GM21619 (cell line): ENCODE measurements at regions not wholly inside any gene's neighbourhood (a gene's known extent, or its start where the extent isn't known, plus 50 kb on each side); places are given as distances from the start of the nearest gene placed in this dataset.
"Not testable (repeated sequence)": the region's sequence is repeated elsewhere in the genome, so short reads cannot be mapped to it uniquely, and the experiment has no call there.

Source experiments
- ATAC-seq: cut with Tn5 transposase; IDR thresholded peaks from one replicate; pipeline ENCODE4 v1.9.1; 2021; ENCODE audit not compliant: unreplicated experiment

DNA sequence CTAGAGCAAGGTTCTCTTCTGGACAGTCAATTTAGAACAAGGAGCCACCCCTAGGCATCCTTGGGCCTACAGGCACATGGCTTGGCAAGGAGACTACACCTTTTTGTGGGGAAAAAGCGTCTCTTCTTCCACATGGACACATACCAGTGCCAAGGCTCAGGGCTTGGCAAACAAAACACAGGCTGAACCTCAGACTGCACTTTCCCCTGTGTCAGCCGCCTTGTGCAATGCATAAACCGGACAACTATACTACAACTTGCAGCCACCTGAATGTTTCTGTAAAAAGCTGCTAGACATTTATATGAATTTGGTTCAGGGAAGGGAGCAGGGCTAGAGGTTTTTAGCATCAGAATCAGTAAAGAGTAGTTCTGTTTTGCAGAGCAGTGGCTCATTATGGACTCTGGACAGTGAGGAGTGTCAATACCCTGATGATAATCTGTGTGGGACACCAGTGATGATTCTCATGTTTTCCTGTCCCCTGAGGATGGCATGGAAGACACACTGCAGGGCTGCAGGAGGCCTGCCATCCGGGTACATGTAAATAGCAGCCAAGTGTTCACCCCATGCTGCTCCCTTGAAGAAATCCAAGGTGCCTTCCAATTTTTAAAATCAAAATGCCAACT lies 118.9 kb downstream of the GATA3 start:
- no peak for ATAC-seq

DNA sequence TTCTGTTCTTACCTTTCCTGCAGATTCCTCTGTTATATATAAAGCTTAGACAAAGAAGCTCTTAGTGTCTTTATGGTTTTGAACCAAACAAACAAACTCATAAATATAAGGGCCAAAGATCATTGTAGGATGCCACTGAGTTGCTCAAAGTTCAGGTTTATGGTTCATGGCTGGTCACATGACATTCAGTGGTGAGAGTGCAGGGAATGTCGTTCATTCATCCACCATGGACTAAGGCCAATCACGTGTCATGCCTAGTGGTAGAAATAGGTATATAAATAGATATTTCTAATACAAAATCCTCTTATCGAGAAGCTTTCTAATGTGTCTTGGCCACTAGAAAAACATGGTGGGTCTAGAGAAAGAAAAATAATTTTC lies 119.4 kb downstream of the GATA3 start:
- ATAC-seq, result no peak

GRCh38 chr10:8174762-8175161 lies 120.3 kb downstream of the GATA3 start:
- ATAC-seq, result no peak

DNA sequence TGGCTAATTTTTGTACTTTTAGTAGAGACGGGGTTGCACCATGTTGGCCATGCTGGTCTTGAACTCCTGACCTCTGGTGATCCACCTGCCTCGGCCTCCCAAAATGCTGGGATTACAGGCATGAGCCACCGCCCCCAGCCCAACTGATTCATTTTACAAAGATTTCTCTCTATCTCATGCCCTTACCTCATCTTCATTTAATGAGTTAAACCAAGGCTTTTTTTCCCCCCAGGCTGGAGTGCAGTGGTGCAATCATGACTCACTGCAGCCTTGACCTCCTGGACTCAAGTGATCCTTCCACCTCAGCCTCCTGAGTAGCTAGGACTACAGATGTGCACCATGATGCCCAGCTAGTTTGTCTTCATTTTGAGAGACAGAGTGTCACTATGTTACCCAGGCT lies 123.0 kb downstream of the GATA3 start:
- not testable (repeated sequence) for ATAC-seq

DNA sequence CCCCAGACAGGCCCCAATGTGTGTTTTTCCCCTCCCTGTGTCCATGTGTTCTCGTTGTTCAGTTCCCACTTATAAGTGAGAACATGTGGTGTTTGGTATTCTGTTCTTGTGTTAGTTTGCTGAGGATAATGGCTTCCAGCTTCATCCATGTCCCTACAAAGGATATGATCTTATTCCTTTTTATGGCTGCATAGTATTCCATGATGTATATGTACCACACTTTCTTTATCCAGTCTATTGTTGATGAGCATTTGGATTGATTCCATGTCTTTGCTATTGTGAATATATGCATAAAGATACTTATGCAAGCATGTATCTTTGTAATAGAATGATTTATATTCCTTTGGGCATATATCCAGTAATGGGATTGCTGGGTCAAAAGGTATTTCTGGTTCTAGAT lies 125.3 kb downstream of the GATA3 start:
- not testable (repeated sequence) for ATAC-seq

- ATAC-seq, result no peak
Observed at GRCh38 chr10:8180360-8181109, 126.0 kb downstream of the GATA3 start.

- no peak for ATAC-seq
Observed at GRCh38 chr10:8181496-8182157, 127.1 kb downstream of the GATA3 start.

- ATAC-seq, result no peak
Observed at GRCh38 chr10:8182806-8183205, 128.3 kb downstream of the GATA3 start.

DNA sequence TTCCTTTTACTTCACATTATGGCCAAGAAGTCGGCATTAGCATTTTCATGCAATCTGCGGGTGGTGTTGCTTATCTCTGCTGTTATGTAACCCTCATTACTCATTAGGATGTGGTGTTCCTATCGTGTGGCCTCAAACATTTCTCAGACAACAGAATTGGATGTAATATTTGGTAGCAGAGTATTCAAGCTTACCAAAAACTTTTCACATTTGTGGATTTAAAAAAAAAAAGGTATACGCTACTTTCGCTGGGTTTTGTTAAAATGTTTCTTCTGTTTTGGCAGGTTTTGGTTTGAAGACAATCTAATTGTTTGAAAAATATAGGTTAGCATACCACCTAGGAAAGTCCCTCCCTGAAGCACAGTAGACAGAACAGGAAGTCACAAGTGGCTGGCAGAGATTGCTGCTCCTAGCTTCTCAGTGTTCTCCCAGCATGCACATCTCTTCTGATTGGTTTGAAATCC lies 128.8 kb downstream of the GATA3 start:
- no peak for ATAC-seq

DNA sequence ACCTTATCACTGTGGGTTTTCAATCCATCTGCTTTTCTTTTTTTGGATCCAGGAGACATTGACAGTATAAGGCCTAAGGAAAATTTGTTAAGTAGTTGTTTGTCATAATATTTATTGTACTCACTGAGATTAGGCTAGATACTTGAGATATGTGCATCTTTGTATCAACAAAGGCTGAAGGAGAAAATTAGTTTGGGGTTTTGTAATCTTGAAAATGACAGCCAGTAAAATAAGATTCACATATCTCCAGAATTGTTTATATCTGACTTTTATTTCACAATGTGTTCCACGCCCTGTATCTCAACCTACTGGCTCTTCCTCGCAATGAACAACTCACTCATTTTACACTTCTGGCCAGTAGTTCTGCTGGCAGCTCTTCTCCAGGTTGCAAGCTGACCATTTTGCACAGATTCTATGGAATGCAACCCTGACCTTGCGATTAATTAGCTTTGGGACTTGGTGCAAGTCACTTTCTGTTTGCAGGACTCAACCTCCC lies 132.7 kb downstream of the GATA3 start:
- ATAC-seq, result no peak

- no peak for ATAC-seq
Observed at GRCh38 chr10:8189458-8189857, 135.0 kb downstream of the GATA3 start.

DNA sequence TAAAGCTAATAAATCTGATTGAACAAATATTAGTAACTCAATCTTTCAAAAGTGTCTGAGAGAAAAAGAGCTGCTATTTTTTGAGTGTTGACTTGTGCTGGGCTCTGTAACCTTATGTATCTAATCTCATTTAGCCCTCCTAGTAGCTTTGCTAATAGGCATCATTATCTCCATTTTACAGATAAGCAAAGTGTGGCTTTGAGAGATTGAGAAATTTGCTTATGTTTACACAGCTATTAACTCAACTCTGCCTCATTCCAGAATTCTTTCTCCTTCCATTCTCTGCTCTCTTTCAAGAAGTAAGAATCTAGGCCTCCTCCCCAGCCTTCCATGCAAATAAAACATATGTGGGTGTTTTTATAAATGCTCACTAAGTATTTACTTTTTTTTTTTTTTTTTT lies 137.8 kb downstream of the GATA3 start:
- ATAC-seq, result no peak

DNA sequence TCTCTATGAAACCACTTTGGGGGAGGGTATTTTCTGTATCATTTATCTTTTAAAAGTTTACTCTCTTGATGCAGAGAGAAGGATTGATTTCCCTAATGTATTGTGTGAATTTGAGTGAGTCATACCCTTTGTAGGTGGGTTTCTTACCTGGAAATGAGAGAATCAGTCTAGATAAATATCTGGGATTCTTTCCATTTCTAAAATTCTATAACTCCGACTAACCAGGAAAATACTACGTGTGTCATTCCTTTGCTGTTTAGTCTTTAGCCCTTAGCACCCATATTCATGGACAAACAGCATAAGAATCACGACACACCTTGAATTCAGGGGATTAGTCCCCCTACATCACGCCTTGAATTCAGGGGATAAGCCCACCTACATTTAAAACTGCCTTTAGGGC lies 139.1 kb downstream of the GATA3 start:
- no peak for ATAC-seq

DNA sequence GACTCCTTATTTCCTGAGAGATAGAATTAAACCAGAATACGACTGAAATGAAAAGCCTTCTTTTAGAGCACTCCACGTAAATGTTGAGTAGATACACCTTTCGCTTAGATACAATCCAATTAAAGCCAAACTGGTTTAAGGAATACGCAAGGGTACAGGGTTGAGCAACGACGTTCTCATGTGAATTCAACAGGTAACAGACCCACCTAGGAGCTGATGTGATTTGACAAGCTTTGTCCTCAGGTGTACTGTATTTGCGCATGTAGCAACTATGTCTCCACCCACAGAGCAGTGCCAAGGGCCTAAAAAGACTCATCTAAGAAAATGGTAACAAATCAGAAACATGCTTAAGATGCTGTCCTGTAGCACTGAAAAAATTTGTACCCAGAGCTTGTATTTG lies 139.6 kb downstream of the GATA3 start:
- no peak for ATAC-seq

GRCh38 chr10:8206882-8207281 lies 152.4 kb downstream of the GATA3 start:
- ATAC-seq, result no peak

DNA sequence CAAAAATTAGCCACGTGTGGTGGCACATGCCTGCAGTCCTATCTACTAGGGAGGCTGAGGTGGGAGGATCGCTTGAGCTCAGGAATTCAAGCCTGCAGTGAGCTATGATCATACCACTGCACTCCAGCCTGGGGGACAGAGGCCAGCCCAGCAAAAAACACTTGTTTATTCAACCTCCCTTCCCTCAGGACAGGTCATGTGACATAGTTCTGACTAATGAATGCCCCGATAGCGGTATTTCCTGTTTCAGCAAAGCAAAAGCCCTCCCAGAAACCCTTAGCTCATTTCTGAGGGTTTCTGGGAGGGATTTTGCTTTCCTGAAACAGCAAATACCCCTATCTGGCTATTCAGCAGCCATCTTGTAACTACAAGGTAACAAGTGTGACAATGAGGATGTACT lies 157.1 kb downstream of the GATA3 start:
- ATAC-seq, result no peak

- ATAC-seq, result no peak
Observed at GRCh38 chr10:8213735-8214134, 159.2 kb downstream of the GATA3 start.

- ATAC-seq, result no peak
Observed at GRCh38 chr10:8214587-8214986, 160.1 kb downstream of the GATA3 start.

- ATAC-seq, result no peak
Observed at GRCh38 chr10:8216893-8217292, 162.4 kb downstream of the GATA3 start.

- no peak for ATAC-seq
Observed at GRCh38 chr10:8221451-8221850, 167.0 kb downstream of the GATA3 start.

DNA sequence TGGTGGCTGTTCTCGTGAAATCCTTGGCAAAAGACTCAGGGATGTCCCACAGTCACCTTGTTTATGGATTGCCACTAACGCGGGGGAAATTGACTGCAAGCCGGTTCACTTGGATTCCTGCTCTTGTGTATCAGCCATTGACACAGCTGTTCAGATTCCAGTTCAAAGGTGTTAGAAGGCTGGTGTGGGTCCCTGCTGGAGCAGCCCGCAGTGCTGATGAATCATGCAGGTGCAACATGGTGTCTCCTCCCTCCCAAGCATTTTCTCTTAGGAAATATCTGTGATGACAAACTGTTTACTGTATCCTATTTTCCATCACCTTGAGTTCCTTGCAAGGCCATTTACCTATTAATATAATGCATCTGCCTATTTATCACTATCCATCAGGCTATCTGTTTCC lies 170.1 kb downstream of the GATA3 start:
- no peak for ATAC-seq

GRCh38 chr10:8225187-8225586 lies 170.7 kb downstream of the GATA3 start:
- ATAC-seq, result no peak
